K562 (cell line): ENCODE measurements at regions not wholly inside any gene's neighbourhood (a gene's known extent, or its start where the extent isn't known, plus 50 kb on each side); places are given as distances from the start of the nearest gene placed in this dataset.

Source experiments
- ATAC-seq: fragments of 200-7000 bp; cut with Tn5 transposase; 3 replicates; pipeline ENCODE4 v1.9.1; 2020; ENCODE audit warnings: moderate library complexity
- BruUV-seq: library from RNA; stranded (reverse); fragments of 400-500 nt; replicated peaks from 2 replicates; lab custom pipeline; 2021; lab: Mats Ljungman, UMichigan
- CTCF ChIA-PET: fragments of 300-600 bp; formaldehyde crosslinking; extraction: SDS; loops from one replicate; lab custom pipeline; 2021; ENCODE audit warnings: low intra/inter-chr PET ratio; lab: Yijun Ruan, JAX
- POLR2A ChIA-PET: fragments of 300-600, 350-650 bp; sonication (Branson Sonifier 250); formaldehyde crosslinking; extraction: SDS; loops from one replicate; lab custom pipeline; 2021; ENCODE audit warnings: antibody characterized with exemption, inconsistent platforms; lab: Yijun Ruan, JAX
- DNase-seq, 4 experiments: peaks; one replicate each; pipeline versions ENCODE4 v3.0.0 to v3.0.0-alpha.2; 2011 to 2018; ENCODE audit warnings: low spot score in 3 of 4, mixed read lengths in 3 of 4; ENCODE audit errors: extremely low read depth in 1 of 4
- FAIRE-seq: peaks from 2 replicates; lab custom pipeline; 2011; peaks lifted over from hg19 to GRCh38; lab: Jason Lieb, UNC
- H2AFZ ChIP-seq: 2 replicates; pipeline ENCODE4 v1.6.0; 2011; ENCODE audit warnings: low read depth, low read length, control low read depth, inconsistent platforms
- H3K27ac ChIP-seq: fragments of 200-600 bp; 3 replicates; pipeline ENCODE4 v1.8.0; 2011; ENCODE audit warnings: low read depth, mild to moderate bottlenecking, control low read depth, inconsistent platforms, low read length, moderate library complexity, mixed read lengths; ENCODE audit errors: extremely low read depth
- H3K27me3 ChIP-seq, 2 experiments: fragments of 300-600 bp in 1 of 2; 2 replicates in 1 of 2; 3 replicates in 1 of 2; pipeline versions ENCODE4 v1.6.0 to v1.8.0; 2011; ENCODE audit warnings: inconsistent platforms in 2 of 2, low read length in 2 of 2, mild to moderate bottlenecking in 1 of 2, mixed read lengths in 1 of 2, moderate library complexity in 1 of 2; ENCODE audit not compliant: control insufficient read depth in 2 of 2, insufficient read depth in 2 of 2
- H3K36me3 ChIP-seq: fragments of 300-600 bp; 3 replicates; pipeline ENCODE4 v1.8.0; 2011; ENCODE audit warnings: mild to moderate bottlenecking, low read length, inconsistent platforms; ENCODE audit not compliant: control insufficient read depth, insufficient read depth
- H3K4me1 ChIP-seq, 2 experiments: fragments of 200-600 bp in 1 of 2; replicated peaks in 1 of 2; 2 replicates in 1 of 2; 3 replicates in 1 of 2; pipeline versions ENCODE4 v1.5.1 to v1.8.0; 2011; ENCODE audit warnings: inconsistent platforms in 2 of 2, low read length in 2 of 2, mild to moderate bottlenecking in 1 of 2, mixed read lengths in 1 of 2, moderate library complexity in 1 of 2; ENCODE audit not compliant: control insufficient read depth in 2 of 2, insufficient read depth in 2 of 2
- H3K4me2 ChIP-seq: 2 replicates; pipeline ENCODE4 v1.6.1; 2011; ENCODE audit warnings: low read length, control low read depth, inconsistent platforms, mixed read lengths; ENCODE audit not compliant: insufficient read depth
- H3K4me3 ChIP-seq: fragments of 200-600 bp; sonication (generic), shearing (Covaris generic); 2 replicates; pipeline ENCODE4 v1.5.1; 2016; ENCODE audit warnings: control low read depth, inconsistent platforms
- H3K79me2 ChIP-seq: fragments of 200-600 bp; 3 replicates; pipeline ENCODE4 v1.8.0; 2011; ENCODE audit warnings: low read length, inconsistent platforms; ENCODE audit not compliant: control insufficient read depth, insufficient read depth
- H3K9ac ChIP-seq, 2 experiments: 2 replicates each; pipeline versions ENCODE4 v1.6.0 to v1.6.1; 2011; ENCODE audit warnings: low read depth in 2 of 2, low read length in 2 of 2, control low read depth in 1 of 2, inconsistent platforms in 1 of 2, mild to moderate bottlenecking in 1 of 2, mixed read lengths in 1 of 2; ENCODE audit not compliant: insufficient read depth in 1 of 2
- H3K9me1 ChIP-seq: one replicate; pipeline ENCODE4 v1.6.0; 2011; ENCODE audit warnings: inconsistent platforms, mild to moderate bottlenecking, low read length, moderate library complexity; ENCODE audit not compliant: control insufficient read depth, insufficient read depth
- H3K9me3 ChIP-seq: replicated peaks from 2 replicates; pipeline ENCODE4 v1.5.1; 2011; ENCODE audit warnings: low read depth, low read length, inconsistent platforms; ENCODE audit not compliant: control insufficient read depth, insufficient read depth
- H4K20me1 ChIP-seq: replicated peaks from 2 replicates; pipeline ENCODE4 v1.6.1; 2011; ENCODE audit warnings: low read length, inconsistent platforms, mixed read lengths; ENCODE audit not compliant: control insufficient read depth, insufficient read depth
- ARID3A ChIP-seq: IDR thresholded peaks from 2 replicates; pipeline ENCODE4 v1.6.1; 2012; ENCODE audit warnings: low read depth, low read length, improper control_type of control experiment, borderline replicate concordance
- ATF7 ChIP-seq: fragments of 450-650 bp; IDR thresholded peaks from 2 replicates; pipeline ENCODE4 v1.7.1; 2014; ENCODE audit warnings: mild to moderate bottlenecking, moderate library complexity
- CHD1 ChIP-seq: fragments of 200-600 bp; sonication (generic); IDR thresholded peaks from one replicate; pipeline ENCODE4 v1.6.1; 2012; ENCODE audit warnings: mild to moderate bottlenecking, moderate library complexity, low read length, inconsistent platforms
- DNMT1 ChIP-seq: fragments of 450-650 bp; IDR thresholded peaks from 2 replicates; pipeline ENCODE4 v1.6.1; 2016; ENCODE audit warnings: antibody characterized with exemption, mild to moderate bottlenecking
- ELK3 ChIP-seq: fragments of 450-650 bp; formaldehyde crosslinking; IDR thresholded peaks from 2 replicates; pipeline ENCODE4 v1.4.0; 2020; ENCODE audit warnings: mild to moderate bottlenecking
- FOXO4 ChIP-seq: fragments of 450-650 bp; formaldehyde crosslinking; IDR thresholded peaks from 2 replicates; pipeline ENCODE4 v1.4.0; 2020; ENCODE audit warnings: mild to moderate bottlenecking, moderate library complexity
- HMGXB4 ChIP-seq: sonication (generic); formaldehyde crosslinking; IDR thresholded peaks from 2 replicates; pipeline ENCODE4 v1.8.1; 2023; ENCODE audit warnings: mild to moderate bottlenecking, missing genetic modification reagents
- NBN ChIP-seq: fragments of 450-650 bp; IDR thresholded peaks from 2 replicates; pipeline ENCODE4 v1.6.1; 2016; ENCODE audit warnings: low read depth, mild to moderate bottlenecking
- NR2F6 ChIP-seq: fragments of 450-650 bp; formaldehyde crosslinking; IDR thresholded peaks from 2 replicates; pipeline ENCODE4 v1.4.0; 2020; ENCODE audit warnings: mild to moderate bottlenecking
- POLR2B ChIP-seq: fragments of 450-650 bp; IDR thresholded peaks from 2 replicates; pipeline ENCODE4 v1.6.1; 2018; ENCODE audit warnings: low read depth; ENCODE audit not compliant: partially characterized antibody
- RBBP5 ChIP-seq: fragments of 200-600 bp; sonication (generic); IDR thresholded peaks from 2 replicates; pipeline ENCODE4 v1.6.1; 2012; ENCODE audit warnings: borderline replicate concordance, mild to moderate bottlenecking, low read length, control low read depth, inconsistent platforms; ENCODE audit not compliant: insufficient read depth, poor library complexity, severe bottlenecking
- ZNF408 ChIP-seq: fragments of 250-450 bp; sonication (Bioruptor Pico); IDR thresholded peaks from 2 replicates; pipeline ENCODE4 v1.4.0; 2020; ENCODE audit warnings: low read depth, mild to moderate bottlenecking, moderate library complexity
- WGBS: fragments of 100-300 bp; shearing (Covaris generic); methylation state at CpG from one replicate; pipeline ENCODE4 v1.1.6; 2016; ENCODE audit warnings: low coverage, mixed read lengths; ENCODE audit not compliant: insufficient coverage; ENCODE audit errors: missing lambda C conversion rate; 5-methylcytosine and 5-hydroxymethylcytosine counted together
- in situ Hi-C: fragments of 300-500 bp; cut with MboI; formaldehyde crosslinking; loops from 4 replicates; pipeline ENCODE4 v1.15.0; 2018; ENCODE audit warnings: inconsistent platforms, mixed read lengths
- intact Hi-C: fragments of 100-400 bp; cut with micrococcal nuclease; formaldehyde crosslinking; loops from 2 replicates; pipeline ENCODE4 v1.14.2; 2022

GRCh38 chr10:18968159-18968558 is 80.4 kb upstream of the MALRD1 start (continued):
- TF ChIP-seq ARID3A (no peak), ZNF408 (CRISPR knock-in tag) (no peak), NBN (no peak), DNMT1 (no peak), NR2F6 (CRISPR knock-in tag) (no peak), HMGXB4 (CRISPR knock-in tag) (no peak), CHD1 (no peak)
- TF ChIP-seq, all 486 proteins: peak for 0

- no peaks in the 10 kb centered on the region for H3K36me3 ChIP-seq
- WGBS: 0% methylated on average over 4 of the region's 4 CpGs
- H3K9me1 ChIP-seq: no peaks in the 10 kb centered on the region
- H3K4me2 ChIP-seq: no peak overlapping the region
- no peak for ATAC-seq
- no peaks in the 10 kb centered on the region for H4K20me1 ChIP-seq
- intact Hi-C loops: no loop called here
- no peaks in the 10 kb centered on the region for H3K9me3 ChIP-seq
- no peak overlapping the region for H3K4me3 ChIP-seq
- DNase-seq: no peak
- TF ChIP-seq FOXO4 (CRISPR knock-in tag) (no peak), ELK3 (CRISPR knock-in tag) (no peak), ATF7 (no peak), POLR2B (no peak), RBBP5 (no peak)
- H3K27ac ChIP-seq: no peak overlapping the region
- FAIRE-seq: no peak
- ChIA-PET CTCF (no interaction called here), POLR2A (interaction anchor here (0.6 kb wide), 1 partner anchor 17 kb away, joined by 3 read pairs; no protein-coding TSS in a partner anchor)
- no peak overlapping the region for H2AFZ ChIP-seq
- no peak overlapping the region for H3K9ac ChIP-seq
- no peaks in the 10 kb centered on the region for H3K79me2 ChIP-seq
- no TSS peak for BruUV-seq
- no peaks in the 10 kb centered on the region for H3K27me3 ChIP-seq
- H3K4me1 ChIP-seq: no peaks in the 10 kb centered on the region
- in situ Hi-C loops: no loop called here
Observed at GRCh38 chr10:18976696-18977251, 71.8 kb upstream of the MALRD1 start.
